Vagina (tissue), 2 donors: ENCODE measurements at regions not wholly inside any gene's neighbourhood (a gene's known extent, or its start where the extent isn't known, plus 50 kb on each side); places are given as distances from the start of the nearest gene placed in this dataset.
A peak's percentile ranks its signal among the peaks of the same experiment; 100 is the strongest.

Experiments
- DNase-seq, 2 donors: peaks; one replicate each; pipeline ENCODE4 v3.0.0-alpha.2; 2017; ENCODE audit errors: extremely low spot score in 2 of 2
- H3K27ac ChIP-seq: fragments of 200-600 bp; sonication (generic); one replicate; pipeline ENCODE4 v1.5.1; 2019
- H3K27me3 ChIP-seq: fragments of 200-600 bp; sonication (generic); one replicate; pipeline ENCODE4 v1.5.1; 2019
- H3K36me3 ChIP-seq, 2 donors: fragments of 200-600 bp; sonication (generic); one replicate each; pipeline ENCODE4 v1.5.1; 2017 to 2019
- H3K4me1 ChIP-seq: fragments of 200-600 bp; sonication (generic); one replicate; pipeline ENCODE4 v1.5.1; 2019
- H3K4me3 ChIP-seq, 2 donors: fragments of 200-600 bp; sonication (generic); 1 replicate in 1 of 2; 2 replicates in 1 of 2; pipeline ENCODE4 v1.5.1; 2016 to 2019
- H3K9me3 ChIP-seq: fragments of 200-600 bp; sonication (generic); one replicate; pipeline ENCODE4 v1.5.1; 2019
- CTCF ChIP-seq, 3 experiments: fragments of 450-650 bp in 2 of 3; fragments of 200-600 bp in 1 of 3; sonication (generic) in 1 of 3; IDR thresholded peaks; one replicate each; pipeline ENCODE4 v1.5.1; 2017 to 2019; ENCODE audit warnings: antibody characterized with exemption in 3 of 3, mild to moderate bottlenecking in 2 of 3, moderate library complexity in 2 of 3
- POLR2A ChIP-seq, 2 donors: fragments of 450-650 bp; IDR thresholded peaks; one replicate each; pipeline ENCODE4 v1.6.1; 2017; ENCODE audit warnings: antibody characterized with exemption in 2 of 2, mild to moderate bottlenecking in 2 of 2, moderate library complexity in 2 of 2
- POLR2AphosphoS5 ChIP-seq, 2 donors: sonication (generic); formaldehyde crosslinking; IDR thresholded peaks; one replicate each; pipeline ENCODE4 v1.9.0; 2017; ENCODE audit warnings: antibody characterized with exemption in 2 of 2, mild to moderate bottlenecking in 2 of 2, low read depth in 1 of 2; ENCODE audit not compliant: insufficient read depth in 1 of 2
- intact Hi-C: fragments of 100-400 bp; cut with DNase I; formaldehyde crosslinking; loops from one replicate; pipeline ENCODE4 v1.15.1; 2023

DNA sequence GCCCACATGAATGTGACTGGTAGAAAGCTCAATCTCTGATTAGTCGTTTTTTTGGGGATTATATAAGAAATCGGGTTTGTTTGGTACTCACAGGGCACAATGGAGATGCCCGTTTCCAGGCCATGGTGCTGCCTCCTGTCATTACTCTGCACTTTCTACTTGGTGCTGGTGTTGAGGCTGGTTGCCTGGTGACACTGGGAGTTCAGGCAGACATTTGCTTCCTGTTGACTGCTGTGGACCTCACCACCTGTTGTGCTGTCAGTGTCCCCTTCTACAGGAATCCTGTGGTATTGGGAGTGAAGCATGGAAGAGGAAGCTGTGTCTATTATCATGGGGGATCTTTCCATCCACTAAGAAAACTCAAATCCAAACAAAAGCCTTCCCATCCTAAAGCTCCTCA, 227.2 kb upstream of the TBL1XR1 start:
- intact Hi-C loops: no loop called here
- TF ChIP-seq POLR2A (IDR thresholded peaks at IDR 0.05) (no peak), POLR2AphosphoS5 (IDR thresholded peaks at IDR 0.05; ENCODE audit: insufficient read depth in 1 of 2, low read depth in 1 of 2) (no peak), CTCF (IDR thresholded peaks at IDR 0.05) (no peak)
- H3K36me3 ChIP-seq: no peaks in the 10 kb centered on the region
- no peak overlapping the region for H3K27ac ChIP-seq
- H3K9me3 ChIP-seq: no peaks in the 10 kb centered on the region
- H3K4me3 ChIP-seq: no peak overlapping the region
- peaks cover 54% of the 10 kb centered on the region for H3K4me1 ChIP-seq
- no peak for DNase-seq
- H3K27me3 ChIP-seq: no peaks in the 10 kb centered on the region

GRCh38 chr3:177425042-177425441, 227.8 kb upstream of the TBL1XR1 start:
- Histone ChIP-seq H3K27ac (no peak overlapping the region), H3K36me3 (no peaks in the 10 kb centered on the region), H3K9me3 (no peaks in the 10 kb centered on the region), H3K27me3 (no peaks in the 10 kb centered on the region), H3K4me1 (peaks cover 49% of the 10 kb centered on the region), H3K4me3 (no peak overlapping the region)
- no peak for TF ChIP-seq POLR2A (IDR thresholded peaks at IDR 0.05)
- no peak for TF ChIP-seq CTCF (IDR thresholded peaks at IDR 0.05)
- no peak for TF ChIP-seq POLR2AphosphoS5 (IDR thresholded peaks at IDR 0.05; ENCODE audit: insufficient read depth in 1 of 2, low read depth in 1 of 2)
- intact Hi-C loops: no loop called here
- DNase-seq: no peak

GRCh38 chr3:177426106-177426877, 229.0 kb upstream of the TBL1XR1 start:
- H3K27ac ChIP-seq: no peak overlapping the region
- H3K27me3 ChIP-seq: no peaks in the 10 kb centered on the region
- H3K36me3 ChIP-seq: no peaks in the 10 kb centered on the region
- intact Hi-C loops: no loop called here
- no peaks in the 10 kb centered on the region for H3K9me3 ChIP-seq
- H3K4me3 ChIP-seq: no peak overlapping the region
- TF ChIP-seq CTCF (IDR thresholded peaks at IDR 0.05): no peak
- peaks cover 37% of the 10 kb centered on the region for H3K4me1 ChIP-seq
- no peak for DNase-seq

DNA sequence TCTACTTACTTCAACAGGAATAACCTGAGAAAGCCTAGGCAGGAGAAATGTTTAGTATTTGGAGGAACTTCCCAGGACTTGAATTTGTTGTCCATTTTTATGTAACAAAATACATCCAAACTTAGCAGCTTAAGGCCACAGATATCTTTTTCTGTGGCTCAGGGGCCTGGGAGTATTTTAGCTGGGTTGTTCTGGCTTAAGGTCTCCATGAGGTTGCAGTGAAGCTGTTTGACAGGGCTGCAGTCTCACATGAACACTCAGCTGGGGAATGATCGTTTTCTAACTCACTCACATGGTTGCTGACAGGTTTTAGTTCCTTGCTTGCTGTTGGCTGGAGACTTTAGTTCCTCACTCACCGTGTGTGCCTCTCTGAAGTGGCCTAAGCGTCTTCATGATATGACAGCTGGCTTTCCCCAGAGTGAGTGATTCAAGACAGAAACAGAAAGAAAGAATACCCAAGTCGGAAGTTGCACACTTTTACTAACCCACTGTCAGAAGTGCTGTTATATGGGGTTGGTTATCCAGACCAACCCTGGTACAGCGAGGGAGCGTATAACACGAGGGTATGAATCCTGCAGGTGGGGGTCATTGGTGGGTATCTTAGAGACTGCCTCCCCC, 229.7 kb upstream of the TBL1XR1 start:
- Histone ChIP-seq H3K27ac (peak overlapping the region; percentile 5), H3K36me3 (no peaks in the 10 kb centered on the region), H3K4me1 (peaks cover 34% of the 10 kb centered on the region), H3K4me3 (no peak overlapping the region), H3K9me3 (no peaks in the 10 kb centered on the region), H3K27me3 (no peaks in the 10 kb centered on the region)
- intact Hi-C loops: no loop called here
- DNase-seq: no peak
- TF ChIP-seq POLR2A (IDR thresholded peaks at IDR 0.05): no peak
- no peak for TF ChIP-seq CTCF (IDR thresholded peaks at IDR 0.05)
- no peak for TF ChIP-seq POLR2AphosphoS5 (IDR thresholded peaks at IDR 0.05; ENCODE audit: insufficient read depth in 1 of 2, low read depth in 1 of 2)

DNA sequence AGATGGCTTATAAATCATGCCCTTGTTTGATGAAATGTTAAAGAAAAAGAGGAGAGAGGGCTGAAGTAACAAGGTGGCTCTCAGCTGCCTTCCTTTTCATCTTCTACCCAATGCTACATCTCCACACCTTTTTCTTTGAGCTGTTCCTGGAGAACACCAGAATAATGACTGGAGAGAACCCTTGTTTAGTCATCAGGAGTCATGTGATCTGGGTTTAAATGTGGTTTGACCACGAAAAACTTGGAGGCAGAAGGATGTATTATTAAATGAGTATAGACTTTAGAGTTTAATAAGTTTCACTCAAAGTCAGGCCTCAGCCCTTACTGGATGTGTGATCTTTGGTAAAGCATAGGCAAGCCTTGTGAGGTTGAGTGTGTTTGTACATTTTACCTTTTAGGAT, 230.3 kb upstream of the TBL1XR1 start:
- intact Hi-C loops: no loop called here
- H3K27ac ChIP-seq: peak overlapping the region; percentile 5
- no peak overlapping the region for H3K4me3 ChIP-seq
- no peaks in the 10 kb centered on the region for H3K36me3 ChIP-seq
- DNase-seq: no peak
- H3K9me3 ChIP-seq: no peaks in the 10 kb centered on the region
- no peaks in the 10 kb centered on the region for H3K27me3 ChIP-seq
- peaks cover 39% of the 10 kb centered on the region for H3K4me1 ChIP-seq
- TF ChIP-seq POLR2A (IDR thresholded peaks at IDR 0.05) (no peak), POLR2AphosphoS5 (IDR thresholded peaks at IDR 0.05; ENCODE audit: insufficient read depth in 1 of 2, low read depth in 1 of 2) (no peak), CTCF (IDR thresholded peaks at IDR 0.05) (no peak)
